H9 (cell line): ENCODE measurements at regions not wholly inside any gene's neighbourhood (a gene's known extent, or its start where the extent isn't known, plus 50 kb on each side); places are given as distances from the start of the nearest gene placed in this dataset.

ENCODE experiments used
- DNase-seq: peaks from one replicate; pipeline ENCODE4 v3.0.0-alpha.2; 2017
- H2AFZ ChIP-seq: one replicate; pipeline ENCODE4 v1.6.1; 2013; ENCODE audit warnings: mild to moderate bottlenecking, low read length, control low read depth, moderate library complexity
- H2AK5ac ChIP-seq: 2 replicates; pipeline ENCODE4 v1.6.1; 2013; ENCODE audit warnings: low read length, control low read depth, mixed read lengths; ENCODE audit not compliant: insufficient read length
- H2BK120ac ChIP-seq: one replicate; pipeline ENCODE4 v1.6.1; 2013; ENCODE audit warnings: low read depth, mild to moderate bottlenecking, low read length, control low read depth, inconsistent platforms; ENCODE audit not compliant: poor library complexity, severe bottlenecking
- H2BK12ac ChIP-seq: 2 replicates; pipeline ENCODE4 v1.6.1; 2013; ENCODE audit warnings: low read length, control low read depth, mixed read lengths, low read depth; ENCODE audit not compliant: insufficient read length
- H2BK15ac ChIP-seq: 2 replicates; pipeline ENCODE4 v1.6.1; 2013; ENCODE audit warnings: low read depth, low read length, control low read depth
- H2BK20ac ChIP-seq: one replicate; pipeline ENCODE4 v1.6.1; 2013; ENCODE audit warnings: low read depth, mild to moderate bottlenecking, low read length, control low read depth, inconsistent platforms; ENCODE audit not compliant: poor library complexity, severe bottlenecking
- H2BK5ac ChIP-seq: 2 replicates; pipeline ENCODE4 v1.6.1; 2013; ENCODE audit warnings: low read length, control low read depth, mixed read lengths; ENCODE audit not compliant: insufficient read length
- H3K14ac ChIP-seq: 2 replicates; pipeline ENCODE4 v1.6.1; 2013; ENCODE audit warnings: low read length, control low read depth; ENCODE audit not compliant: insufficient read depth
- H3K18ac ChIP-seq: 2 replicates; pipeline ENCODE4 v1.6.1; 2013; ENCODE audit warnings: low read depth, mild to moderate bottlenecking, mixed read lengths, low read length, control low read depth; ENCODE audit not compliant: insufficient read length
- H3K23ac ChIP-seq: 2 replicates; pipeline ENCODE4 v1.6.1; 2013; ENCODE audit warnings: low read length, control low read depth, mixed read lengths, low read depth; ENCODE audit not compliant: insufficient read length
- H3K23me2 ChIP-seq: 2 replicates; pipeline ENCODE4 v1.6.1; 2013; ENCODE audit warnings: low read depth, mild to moderate bottlenecking, mixed read lengths, low read length, control low read depth; ENCODE audit not compliant: insufficient read length, poor library complexity, severe bottlenecking
- H3K27ac ChIP-seq: 2 replicates; pipeline ENCODE4 v1.5.1; 2013; ENCODE audit warnings: low read length, control low read depth, mixed read lengths, low read depth; ENCODE audit not compliant: insufficient read length
- H3K27me3 ChIP-seq: 2 replicates; pipeline ENCODE4 v1.6.1; 2013; ENCODE audit warnings: low read length, control low read depth, inconsistent platforms; ENCODE audit not compliant: insufficient read depth
- H3K4ac ChIP-seq: 2 replicates; pipeline ENCODE4 v1.6.1; 2013; ENCODE audit warnings: low read depth, mild to moderate bottlenecking, control low read depth, inconsistent platforms, low read length, moderate library complexity
- H3K4me1 ChIP-seq: 2 replicates; pipeline ENCODE4 v1.6.1; 2013; ENCODE audit warnings: low read length, control low read depth, inconsistent platforms; ENCODE audit not compliant: insufficient read depth
- H3K4me2 ChIP-seq: 2 replicates; pipeline ENCODE4 v1.6.1; 2013; ENCODE audit warnings: low read length, control low read depth, mixed read lengths; ENCODE audit not compliant: insufficient read length, insufficient read depth
- H3K56ac ChIP-seq: 2 replicates; pipeline ENCODE4 v1.6.1; 2013; ENCODE audit warnings: low read depth, mild to moderate bottlenecking, mixed read lengths, low read length, control low read depth; ENCODE audit not compliant: insufficient read length
- H3K79me1 ChIP-seq: 2 replicates; pipeline ENCODE4 v1.6.1; 2013; ENCODE audit warnings: low read depth, mild to moderate bottlenecking, moderate library complexity, low read length, control low read depth, inconsistent platforms; ENCODE audit not compliant: insufficient read depth, poor library complexity, severe bottlenecking
- H3K79me2 ChIP-seq: 2 replicates; pipeline ENCODE4 v1.6.1; 2013; ENCODE audit warnings: low read length, control low read depth, inconsistent platforms; ENCODE audit not compliant: insufficient read depth
- H3K9ac ChIP-seq: 2 replicates; pipeline ENCODE4 v1.6.1; 2013; ENCODE audit warnings: low read length, control low read depth, mixed read lengths; ENCODE audit not compliant: insufficient read length; ENCODE audit errors: extremely low read depth
- H3K9me3 ChIP-seq: one replicate; pipeline ENCODE4 v1.6.1; 2013; ENCODE audit warnings: low read depth, low read length, inconsistent platforms; ENCODE audit not compliant: control insufficient read depth
- H3T11ph ChIP-seq: one replicate; pipeline ENCODE4 v1.6.1; 2013; ENCODE audit warnings: mild to moderate bottlenecking, low read length, control low read depth, inconsistent platforms
- H4K20me1 ChIP-seq: one replicate; pipeline ENCODE4 v1.6.1; 2013; ENCODE audit not compliant: control insufficient read depth, insufficient read length, insufficient read depth
- H4K5ac ChIP-seq: 2 replicates; pipeline ENCODE4 v1.6.1; 2013; ENCODE audit warnings: low read depth, mild to moderate bottlenecking, mixed read lengths, low read length, control low read depth; ENCODE audit not compliant: insufficient read length
- H4K8ac ChIP-seq: replicated peaks from 2 replicates; pipeline ENCODE4 v1.6.1; 2013; ENCODE audit warnings: low read length, control low read depth, mixed read lengths, low read depth; ENCODE audit not compliant: insufficient read length
- H4K91ac ChIP-seq: 2 replicates; pipeline ENCODE4 v1.6.1; 2013; ENCODE audit warnings: low read depth, mild to moderate bottlenecking, moderate library complexity, mixed read lengths, low read length, control low read depth; ENCODE audit not compliant: insufficient read length
- H3K27ac Mint-ChIP-seq, 3 experiments: 2 replicates in 2 of 3; 3 replicates in 1 of 3; pipeline ENCODE4 v1.8.0; 2020 to 2021; ENCODE audit warnings: mixed read lengths in 3 of 3, mild to moderate bottlenecking in 1 of 3, moderate library complexity in 1 of 3
- H3K27me3 Mint-ChIP-seq: 2 replicates; pipeline ENCODE4 v1.8.0; 2021; ENCODE audit warnings: low read depth, mild to moderate bottlenecking, moderate library complexity, mixed read lengths
- H3K36me3 Mint-ChIP-seq, 3 experiments: 2 replicates in 2 of 3; 3 replicates in 1 of 3; pipeline ENCODE4 v1.8.0; 2020 to 2021; ENCODE audit warnings: low read depth in 3 of 3, mixed read lengths in 3 of 3; ENCODE audit not compliant: insufficient read depth in 1 of 3
- H3K4me1 Mint-ChIP-seq, 2 experiments: 2 replicates each; pipeline ENCODE4 v1.8.0; 2020; ENCODE audit warnings: mixed read lengths in 2 of 2
- H3K4me3 Mint-ChIP-seq, 2 experiments: 2 replicates in 1 of 2; 3 replicates in 1 of 2; pipeline ENCODE4 v1.8.0; 2020 to 2021; ENCODE audit warnings: mild to moderate bottlenecking in 2 of 2, mixed read lengths in 2 of 2, moderate library complexity in 1 of 2
- H3K9me3 Mint-ChIP-seq, 2 experiments: 2 replicates in 1 of 2; 3 replicates in 1 of 2; pipeline ENCODE4 v1.8.0; 2020; ENCODE audit warnings: mild to moderate bottlenecking in 2 of 2, mixed read lengths in 2 of 2, moderate library complexity in 1 of 2
- CTCF ChIP-seq: fragments of 200-600 bp; sonication (generic); conservative IDR thresholded peaks from 3 replicates; pipeline ENCODE4 v1.8.0; 2021; ENCODE audit warnings: antibody characterized with exemption, mild to moderate bottlenecking
- WGBS: extraction: QIAGEN DNeasy Blood & Tissue Kit; methylation state at CpG from one replicate; pipeline ENCODE4 v1.1.7; 2013; ENCODE audit warnings: missing lambda C conversion rate, low lambda C conversion rate, mixed read lengths; ENCODE audit not compliant: insufficient read length; ENCODE audit errors: extremely low coverage; 5-methylcytosine and 5-hydroxymethylcytosine counted together

- H2AK5ac ChIP-seq = no peak overlapping the region
- DNase-seq = no peak
- H4K20me1 ChIP-seq = no peaks in the 10 kb centered on the region
- no peaks in the 10 kb centered on the region for H3K9me3 ChIP-seq
- no peak overlapping the region for H3T11ph ChIP-seq
- H3K27ac Mint-ChIP-seq = no peak overlapping the region
- H3K4me2 ChIP-seq = no peak overlapping the region
- no peak overlapping the region for H2BK12ac ChIP-seq
- no peaks in the 10 kb centered on the region for H3K36me3 Mint-ChIP-seq
- no peak overlapping the region for H3K56ac ChIP-seq
- no peak overlapping the region for H3K14ac ChIP-seq
- H4K5ac ChIP-seq = no peak overlapping the region
- H3K27me3 ChIP-seq = no peaks in the 10 kb centered on the region
- no peaks in the 10 kb centered on the region for H3K4me1 ChIP-seq
- no peaks in the 10 kb centered on the region for H3K79me1 ChIP-seq
- no peak overlapping the region for H3K9ac ChIP-seq
- no peaks in the 10 kb centered on the region for H3K79me2 ChIP-seq
- no peak overlapping the region for H3K4me3 Mint-ChIP-seq
- no peaks in the 10 kb centered on the region for H3K9me3 Mint-ChIP-seq
- no peaks in the 10 kb centered on the region for H3K23me2 ChIP-seq
- no peak overlapping the region for H2BK5ac ChIP-seq
- no peak overlapping the region for H2BK120ac ChIP-seq
- no peak for TF ChIP-seq CTCF
- no peaks in the 10 kb centered on the region; a peak in 1 of 4 replicates for H3K4me1 Mint-ChIP-seq
- H2AFZ ChIP-seq = no peak overlapping the region
- H3K4ac ChIP-seq = no peak overlapping the region
- WGBS = no CpG with 5 or more reads among the region's 1 CpG
- H2BK15ac ChIP-seq = no peak overlapping the region
- H4K8ac ChIP-seq = no peak overlapping the region
- H3K27ac ChIP-seq = no peak overlapping the region
- no peak overlapping the region for H3K23ac ChIP-seq
- H3K18ac ChIP-seq = no peak overlapping the region
- no peak overlapping the region for H2BK20ac ChIP-seq
- H4K91ac ChIP-seq = no peak overlapping the region
- H3K27me3 Mint-ChIP-seq = no peaks in the 10 kb centered on the region
These were observed 849.4 kb upstream of the MIR17HG start for GRCh38 chr13:90498096-90498495.
